GM12865 (cell line): ENCODE measurements at regions not wholly inside any gene's neighbourhood (a gene's known extent, or its start where the extent isn't known, plus 50 kb on each side); places are given as distances from the start of the nearest gene placed in this dataset.

Experiments
- DNase-seq: peaks from one replicate; pipeline ENCODE4 v3.0.0; 2010; ENCODE audit warnings: low read depth
- H3K4me3 ChIP-seq: 2 replicates; pipeline ENCODE4 v1.5.1; 2011; ENCODE audit warnings: mild to moderate bottlenecking, low read depth, low read length, control low read depth
- CTCF ChIP-seq: IDR thresholded peaks from 2 replicates; pipeline ENCODE4 v1.5.1; 2011; ENCODE audit warnings: low read length, control low read depth, low read depth, inconsistent platforms; ENCODE audit not compliant: insufficient read depth; ENCODE audit errors: missing control alignments

- no peak for TF ChIP-seq CTCF
- DNase-seq = no peak
- no peak overlapping the region for H3K4me3 ChIP-seq
Measured at GRCh38 chr20:41819436-41819835, 201.3 kb upstream of the CHD6 start.

GRCh38 chr20:41818991-41819390 lies 200.8 kb upstream of the CHD6 start:
- H3K4me3 ChIP-seq = no peak overlapping the region
- TF ChIP-seq CTCF = no peak
- DNase-seq = no peak

GRCh38 chr20:41818369-41818768 lies 200.2 kb upstream of the CHD6 start:
- DNase-seq = no peak

GRCh38 chr20:41811456-41811855 lies 193.3 kb upstream of the CHD6 start:
- no peak overlapping the region for H3K4me3 ChIP-seq
- no peak for TF ChIP-seq CTCF
- DNase-seq = no peak

More at GRCh38 chr20:41818369-41818768, 200.2 kb upstream of the CHD6 start:
- no peak overlapping the region for H3K4me3 ChIP-seq
- no peak for TF ChIP-seq CTCF

- TF ChIP-seq CTCF = no peak
- H3K4me3 ChIP-seq = no peak overlapping the region
- no peak for DNase-seq
Measured at GRCh38 chr20:41800040-41800439, 181.9 kb upstream of the CHD6 start.

GRCh38 chr20:41798930-41799502 lies 180.8 kb upstream of the CHD6 start:
- no peak for DNase-seq
- TF ChIP-seq CTCF = no peak
- H3K4me3 ChIP-seq = no peak overlapping the region

GRCh38 chr20:41786158-41786557 lies 168.0 kb upstream of the CHD6 start:
- no peak for TF ChIP-seq CTCF
- no peak for DNase-seq
- H3K4me3 ChIP-seq = no peak overlapping the region
